Gastroesophageal sphincter (tissue), 3 donors: ENCODE measurements at regions not wholly inside any gene's neighbourhood (a gene's known extent, or its start where the extent isn't known, plus 50 kb on each side); places are given as distances from the start of the nearest gene placed in this dataset.
"Not testable (repeated sequence)": the region's sequence is repeated elsewhere in the genome, so short reads cannot be mapped to it uniquely, and the experiment has no call there.

Experiments
- POLR2A ChIP-seq, 2 donors: fragments of 450-650 bp; IDR thresholded peaks; one replicate each; pipeline ENCODE4 v1.6.1; 2017; ENCODE audit warnings: antibody characterized with exemption in 2 of 2, mild to moderate bottlenecking in 2 of 2, moderate library complexity in 1 of 2
- POLR2AphosphoS5 ChIP-seq: sonication (generic); formaldehyde crosslinking; IDR thresholded peaks from one replicate; pipeline ENCODE4 v1.6.1; 2017; ENCODE audit warnings: antibody characterized with exemption
- TF ChIP-seq, protein P1 (sequence below), 4 experiments: fragments of 200-600 bp in 2 of 4; fragments of 450-650 bp in 2 of 4; sonication (generic) in 1 of 4; IDR thresholded peaks; one replicate each; pipeline ENCODE4 v1.5.1; 2017 to 2019; ENCODE audit warnings: antibody characterized with exemption in 4 of 4, mild to moderate bottlenecking in 2 of 4, moderate library complexity in 2 of 4

DNA sequence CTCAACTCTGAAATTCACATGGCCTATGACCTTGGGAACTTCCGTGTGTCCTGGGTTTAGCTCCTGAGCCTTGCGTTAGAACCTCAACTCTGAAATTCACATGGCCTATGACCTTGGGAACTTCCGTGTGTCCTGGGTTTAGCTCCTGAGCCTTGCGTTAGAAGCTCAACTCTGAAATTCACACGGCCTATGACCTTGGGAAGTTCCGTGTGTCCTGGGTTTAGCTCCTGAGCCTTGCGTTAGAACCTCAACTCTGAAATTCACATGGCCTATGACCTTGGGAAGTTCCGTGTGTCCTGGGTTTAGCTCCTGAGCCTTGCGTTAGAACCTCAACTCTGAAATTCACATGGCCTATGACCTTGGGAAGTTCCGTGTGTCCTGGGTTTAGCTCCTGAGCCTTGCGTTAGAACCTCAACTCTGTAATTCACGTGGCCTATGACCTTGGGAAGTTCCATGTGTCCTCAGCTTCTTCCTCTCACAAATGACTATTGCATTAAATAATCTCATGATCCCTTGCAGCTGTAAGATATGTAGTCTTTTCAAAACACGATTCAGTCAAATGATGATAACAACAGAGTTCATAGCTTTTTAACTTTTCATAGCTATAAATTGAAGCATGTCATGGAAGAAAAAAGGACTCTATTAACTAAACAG, 200.9 kb upstream of the PITRM1 start:
- TF ChIP-seq, protein P1, sequence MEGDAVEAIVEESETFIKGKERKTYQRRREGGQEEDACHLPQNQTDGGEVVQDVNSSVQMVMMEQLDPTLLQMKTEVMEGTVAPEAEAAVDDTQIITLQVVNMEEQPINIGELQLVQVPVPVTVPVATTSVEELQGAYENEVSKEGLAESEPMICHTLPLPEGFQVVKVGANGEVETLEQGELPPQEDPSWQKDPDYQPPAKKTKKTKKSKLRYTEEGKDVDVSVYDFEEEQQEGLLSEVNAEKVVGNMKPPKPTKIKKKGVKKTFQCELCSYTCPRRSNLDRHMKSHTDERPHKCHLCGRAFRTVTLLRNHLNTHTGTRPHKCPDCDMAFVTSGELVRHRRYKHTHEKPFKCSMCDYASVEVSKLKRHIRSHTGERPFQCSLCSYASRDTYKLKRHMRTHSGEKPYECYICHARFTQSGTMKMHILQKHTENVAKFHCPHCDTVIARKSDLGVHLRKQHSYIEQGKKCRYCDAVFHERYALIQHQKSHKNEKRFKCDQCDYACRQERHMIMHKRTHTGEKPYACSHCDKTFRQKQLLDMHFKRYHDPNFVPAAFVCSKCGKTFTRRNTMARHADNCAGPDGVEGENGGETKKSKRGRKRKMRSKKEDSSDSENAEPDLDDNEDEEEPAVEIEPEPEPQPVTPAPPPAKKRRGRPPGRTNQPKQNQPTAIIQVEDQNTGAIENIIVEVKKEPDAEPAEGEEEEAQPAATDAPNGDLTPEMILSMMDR (IDR thresholded peaks at IDR 0.05) = not testable (repeated sequence)
- TF ChIP-seq POLR2AphosphoS5; POLR2A (IDR thresholded peaks at IDR 0.05): not testable (repeated sequence)
